Gastroesophageal sphincter (tissue), 4 donors: ENCODE measurements at regions not wholly inside any gene's neighbourhood (a gene's known extent, or its start where the extent isn't known, plus 50 kb on each side); places are given as distances from the start of the nearest gene placed in this dataset.

Source experiments
- ATAC-seq: fragments of 150-250 bp; one replicate; pipeline ENCODE4 v1.9.1; 2016; ENCODE audit warnings: mild to moderate bottlenecking, moderate library complexity
- H3K27ac ChIP-seq, 4 donors: fragments of 200-600 bp; sonication (generic) in 3 of 4; 1 replicate in 3 of 4; 2 replicates in 1 of 4; pipeline ENCODE4 v1.5.1; 2016 to 2019
- H3K27me3 ChIP-seq: fragments of 200-600 bp; sonication (generic); one replicate; pipeline ENCODE4 v1.5.1; 2019
- H3K36me3 ChIP-seq, 2 donors: fragments of 200-600 bp; sonication (generic); one replicate each; pipeline ENCODE4 v1.5.1; 2019; ENCODE audit warnings: control low read depth in 1 of 2
- H3K4me1 ChIP-seq, 3 donors: fragments of 200-600 bp; sonication (generic); 1 replicate in 2 of 3; 2 replicates in 1 of 3; pipeline ENCODE4 v1.5.1; 2016 to 2019; ENCODE audit warnings: control low read depth in 2 of 3
- H3K4me3 ChIP-seq, 2 donors: fragments of 200-600 bp; sonication (generic); one replicate each; pipeline ENCODE4 v1.5.1; 2019; ENCODE audit warnings: mild to moderate bottlenecking in 1 of 2, moderate library complexity in 1 of 2
- H3K9me3 ChIP-seq, 3 donors: fragments of 200-600 bp; sonication (generic); one replicate each; pipeline ENCODE4 v1.5.1; 2017 to 2019; ENCODE audit warnings: control low read depth in 2 of 3
- EP300 ChIP-seq: sonication (generic); formaldehyde crosslinking; IDR thresholded peaks from one replicate; pipeline ENCODE4 v1.6.1; 2017; ENCODE audit warnings: antibody characterized with exemption, mild to moderate bottlenecking
- POLR2A ChIP-seq, 2 donors: fragments of 450-650 bp; IDR thresholded peaks; one replicate each; pipeline ENCODE4 v1.6.1; 2017; ENCODE audit warnings: antibody characterized with exemption in 2 of 2, mild to moderate bottlenecking in 2 of 2, moderate library complexity in 1 of 2
- POLR2AphosphoS5 ChIP-seq: sonication (generic); formaldehyde crosslinking; IDR thresholded peaks from one replicate; pipeline ENCODE4 v1.6.1; 2017; ENCODE audit warnings: antibody characterized with exemption
- WGBS, 2 donors: methylation state at CpG; one replicate each; pipeline ENCODE4 v1.1.5; 2018; ENCODE audit warnings: low coverage in 1 of 2; 5-methylcytosine and 5-hydroxymethylcytosine counted together
- TF ChIP-seq, protein P1 (sequence below), 4 experiments: fragments of 200-600 bp in 2 of 4; fragments of 450-650 bp in 2 of 4; sonication (generic) in 1 of 4; IDR thresholded peaks; one replicate each; pipeline ENCODE4 v1.5.1; 2017 to 2019; ENCODE audit warnings: antibody characterized with exemption in 4 of 4, mild to moderate bottlenecking in 2 of 4, moderate library complexity in 2 of 4

DNA sequence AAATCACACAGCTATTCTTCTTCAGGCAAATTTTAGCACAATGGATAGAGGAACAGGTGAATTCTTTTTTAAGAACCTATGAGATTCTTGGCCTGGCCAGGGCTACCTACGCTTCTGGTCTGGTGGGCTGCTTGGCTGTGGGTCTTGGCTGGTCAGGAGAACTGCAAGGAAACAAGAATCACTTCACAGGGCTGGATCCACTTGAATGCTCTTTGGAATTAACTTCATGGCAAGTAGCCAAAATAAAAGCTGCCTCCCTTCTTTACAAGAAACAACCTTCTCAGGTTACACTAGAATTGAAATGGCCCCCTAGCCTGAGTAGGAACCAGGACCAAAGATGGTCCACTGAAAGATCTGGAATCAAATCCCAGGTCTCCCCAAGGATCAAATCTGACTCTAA lies 519.1 kb downstream of the IQCM start:
- TF ChIP-seq, protein P1, sequence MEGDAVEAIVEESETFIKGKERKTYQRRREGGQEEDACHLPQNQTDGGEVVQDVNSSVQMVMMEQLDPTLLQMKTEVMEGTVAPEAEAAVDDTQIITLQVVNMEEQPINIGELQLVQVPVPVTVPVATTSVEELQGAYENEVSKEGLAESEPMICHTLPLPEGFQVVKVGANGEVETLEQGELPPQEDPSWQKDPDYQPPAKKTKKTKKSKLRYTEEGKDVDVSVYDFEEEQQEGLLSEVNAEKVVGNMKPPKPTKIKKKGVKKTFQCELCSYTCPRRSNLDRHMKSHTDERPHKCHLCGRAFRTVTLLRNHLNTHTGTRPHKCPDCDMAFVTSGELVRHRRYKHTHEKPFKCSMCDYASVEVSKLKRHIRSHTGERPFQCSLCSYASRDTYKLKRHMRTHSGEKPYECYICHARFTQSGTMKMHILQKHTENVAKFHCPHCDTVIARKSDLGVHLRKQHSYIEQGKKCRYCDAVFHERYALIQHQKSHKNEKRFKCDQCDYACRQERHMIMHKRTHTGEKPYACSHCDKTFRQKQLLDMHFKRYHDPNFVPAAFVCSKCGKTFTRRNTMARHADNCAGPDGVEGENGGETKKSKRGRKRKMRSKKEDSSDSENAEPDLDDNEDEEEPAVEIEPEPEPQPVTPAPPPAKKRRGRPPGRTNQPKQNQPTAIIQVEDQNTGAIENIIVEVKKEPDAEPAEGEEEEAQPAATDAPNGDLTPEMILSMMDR (IDR thresholded peaks at IDR 0.05) = no peak
- no peak for TF ChIP-seq POLR2A (IDR thresholded peaks at IDR 0.05)
- TF ChIP-seq POLR2AphosphoS5 = no peak
- TF ChIP-seq EP300 = no peak
- 57 to 100% methylated on average over 1 of the region's 1 CpG for WGBS, 2 donors

DNA sequence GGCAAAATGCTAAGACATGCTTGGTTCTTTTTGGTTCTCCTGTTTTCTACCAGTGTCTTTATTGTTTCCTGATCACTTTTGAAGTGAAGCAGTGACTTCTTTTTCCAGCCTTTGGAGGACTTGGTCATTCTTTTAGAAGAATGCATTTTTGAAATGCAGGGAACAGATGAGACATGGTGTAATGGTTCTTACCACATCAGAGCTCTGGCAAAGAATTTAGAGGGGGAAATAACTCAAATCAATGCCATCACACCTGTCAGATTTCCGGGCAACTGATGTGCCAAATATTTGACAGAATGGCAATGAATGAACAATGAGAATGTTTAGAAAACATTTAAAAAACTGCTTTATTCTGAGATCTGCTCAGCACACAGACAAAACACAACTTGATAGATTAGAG lies 519.6 kb downstream of the IQCM start:
- Histone ChIP-seq H3K36me3 (no peaks in the 10 kb centered on the region), H3K4me1 (peaks cover 0 to 19% (median 0%) of the 10 kb centered on the region in 3 donors), H3K27ac (no peak overlapping the region), H3K9me3 (no peaks in the 10 kb centered on the region), H3K27me3 (no peaks in the 10 kb centered on the region), H3K4me3 (no peak overlapping the region)
- 83% methylated on average over 1 of the region's 1 CpG; no CpG with 5 or more reads in 1 of the 2 donors for WGBS, 2 donors
- no peak for ATAC-seq
- TF ChIP-seq EP300 (no peak), POLR2A (IDR thresholded peaks at IDR 0.05) (no peak), POLR2AphosphoS5 (no peak)
- TF ChIP-seq, protein P1 (IDR thresholded peaks at IDR 0.05) = no peak

More for the DNA sequence above, 519.1 kb downstream of the IQCM start:
- H3K27me3 ChIP-seq = no peaks in the 10 kb centered on the region
- H3K4me1 ChIP-seq = peaks cover 0 to 15% (median 0%) of the 10 kb centered on the region in 3 donors
- no peaks in the 10 kb centered on the region for H3K9me3 ChIP-seq
- H3K4me3 ChIP-seq = no peak overlapping the region
- no peak for ATAC-seq
- no peak overlapping the region for H3K27ac ChIP-seq
- H3K36me3 ChIP-seq = no peaks in the 10 kb centered on the region

DNA sequence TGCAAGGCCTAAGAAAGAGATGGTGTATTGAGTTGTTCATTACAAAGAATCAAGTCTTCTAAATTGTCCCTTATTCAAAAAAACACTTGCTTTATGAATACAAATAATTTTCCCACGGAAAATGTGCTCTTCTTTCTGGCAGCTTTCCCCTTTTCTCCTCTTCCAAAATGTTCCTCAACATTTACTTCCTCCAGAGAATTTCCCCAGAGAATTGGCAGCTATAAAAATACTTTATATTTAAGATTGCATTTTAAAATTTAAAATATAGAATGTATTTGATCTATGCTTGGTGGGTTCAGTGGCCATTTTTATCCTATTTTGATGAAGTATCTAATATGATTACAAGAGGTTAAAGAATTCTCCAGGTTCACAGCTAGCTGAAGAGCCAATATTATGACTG lies 521.0 kb downstream of the IQCM start:
- 23 to 59% methylated on average over 1 of the region's 1 CpG for WGBS, 2 donors
- TF ChIP-seq POLR2A (IDR thresholded peaks at IDR 0.05) (no peak), POLR2AphosphoS5 (no peak)
- TF ChIP-seq, protein P1 (IDR thresholded peaks at IDR 0.05) = no peak
- ATAC-seq = no peak

DNA sequence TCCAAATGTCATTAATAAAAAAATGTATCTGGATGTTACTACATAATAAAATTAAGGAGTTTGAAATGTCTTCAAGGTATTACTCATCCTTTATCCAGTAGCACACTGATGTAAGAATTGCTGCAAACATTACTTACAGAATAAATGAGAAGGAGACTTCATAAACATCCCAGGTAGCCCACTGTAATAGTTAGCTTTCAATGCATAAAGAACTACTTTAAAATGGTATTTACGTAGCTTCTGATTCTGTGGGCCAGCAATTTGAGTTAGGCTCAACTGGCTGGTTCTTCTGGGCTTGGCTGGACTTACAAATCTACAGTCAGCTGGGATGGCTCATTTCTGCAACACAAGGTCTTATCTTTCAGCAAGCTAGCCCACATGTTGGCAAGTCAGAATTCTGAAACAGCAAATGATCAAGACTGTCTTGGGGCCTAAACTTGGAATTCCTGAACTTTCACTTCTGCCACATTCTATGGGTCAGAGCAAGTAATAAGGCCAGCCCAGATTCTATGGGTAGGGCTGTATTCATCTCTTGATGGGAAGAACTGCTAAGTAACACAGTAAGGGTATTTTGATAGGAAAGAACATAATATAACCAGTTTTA lies 522.5 kb downstream of the IQCM start:
- TF ChIP-seq, protein P1 (IDR thresholded peaks at IDR 0.05) = no peak
- TF ChIP-seq POLR2A (IDR thresholded peaks at IDR 0.05) (no peak), POLR2AphosphoS5 (no peak), EP300 (no peak)
- ATAC-seq = no peak

More for the DNA sequence above, 521.0 kb downstream of the IQCM start:
- peaks cover 0 to 20% (median 0%) of the 10 kb centered on the region in 3 donors for H3K4me1 ChIP-seq
- H3K36me3 ChIP-seq = no peaks in the 10 kb centered on the region
- H3K27me3 ChIP-seq = no peaks in the 10 kb centered on the region
- no peaks in the 10 kb centered on the region for H3K9me3 ChIP-seq
- no peak overlapping the region for H3K4me3 ChIP-seq
- H3K27ac ChIP-seq = no peak overlapping the region

DNA sequence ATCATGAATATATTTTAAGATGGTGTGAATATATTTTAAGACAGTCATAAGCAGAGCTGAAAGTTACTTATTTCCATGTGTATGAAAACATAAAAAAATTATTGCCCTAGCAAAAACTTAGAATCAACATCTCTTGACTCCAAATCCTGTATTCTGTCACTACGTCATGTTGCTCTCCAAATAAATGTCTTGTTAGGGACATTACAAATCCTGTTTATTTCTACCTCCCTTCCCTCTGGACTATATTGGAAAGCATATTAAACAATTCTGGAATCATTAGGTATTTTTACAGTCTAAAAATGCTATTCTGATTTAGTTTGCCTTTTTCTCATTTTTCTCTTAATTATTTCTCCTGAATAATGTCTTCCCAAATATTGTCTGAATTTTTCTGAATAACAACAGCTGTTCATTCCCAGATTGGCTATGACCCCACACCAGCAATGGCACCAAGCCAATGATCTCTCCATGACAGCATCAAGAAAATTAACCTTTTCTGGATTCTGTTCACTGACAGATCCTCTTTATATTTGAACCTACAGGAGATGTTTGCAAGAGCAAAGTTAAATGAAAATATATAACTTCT lies 523.1 kb downstream of the IQCM start:
- Histone ChIP-seq H3K27ac (no peak overlapping the region), H3K36me3 (no peaks in the 10 kb centered on the region), H3K4me1 (peaks cover 0 to 20% (median 0%) of the 10 kb centered on the region in 3 donors), H3K9me3 (no peaks in the 10 kb centered on the region), H3K4me3 (no peak overlapping the region), H3K27me3 (no peaks in the 10 kb centered on the region)
- ATAC-seq = no peak
- WGBS, 2 donors = 33 to 36% methylated on average over 1 of the region's 1 CpG
- no peak for TF ChIP-seq POLR2A (IDR thresholded peaks at IDR 0.05)
- TF ChIP-seq, protein P1 (IDR thresholded peaks at IDR 0.05) = no peak
- TF ChIP-seq EP300 = no peak
- TF ChIP-seq POLR2AphosphoS5 = no peak

More for the DNA sequence above, 522.5 kb downstream of the IQCM start:
- Histone ChIP-seq H3K4me3 (no peak overlapping the region), H3K9me3 (no peaks in the 10 kb centered on the region), H3K4me1 (peaks cover 0 to 20% (median 0%) of the 10 kb centered on the region in 3 donors), H3K27ac (no peak overlapping the region), H3K36me3 (no peaks in the 10 kb centered on the region), H3K27me3 (no peaks in the 10 kb centered on the region)
- 67 to 100% methylated on average over 1 of the region's 1 CpG for WGBS, 2 donors
